Neutrophil (primary cell): ENCODE measurements at regions not wholly inside any gene's neighbourhood (a gene's known extent, or its start where the extent isn't known, plus 50 kb on each side); places are given as distances from the start of the nearest gene placed in this dataset.

ENCODE experiments used
- H3K27ac ChIP-seq: fragments of 200-600 bp; sonication (generic); 2 replicates; pipeline ENCODE4 v1.5.1; 2016; ENCODE audit warnings: mild to moderate bottlenecking, moderate library complexity
- H3K27me3 ChIP-seq: fragments of 200-600 bp; sonication (generic); 2 replicates; pipeline ENCODE4 v1.6.0; 2016; ENCODE audit warnings: mild to moderate bottlenecking
- H3K36me3 ChIP-seq: fragments of 200-600 bp; sonication (generic); 2 replicates; pipeline ENCODE4 v1.5.1; 2017
- H3K4me1 ChIP-seq, 2 experiments: fragments of 200-600 bp in 1 of 2; sonication (generic) in 1 of 2; 1 replicate in 1 of 2; 2 replicates in 1 of 2; pipeline versions ENCODE4 v1.5.1 to v1.6.1; 2013 to 2016; ENCODE audit warnings: low read depth in 1 of 2, low read length in 1 of 2, mild to moderate bottlenecking in 1 of 2, moderate library complexity in 1 of 2; ENCODE audit not compliant: control insufficient read depth in 1 of 2, insufficient read depth in 1 of 2
- H3K4me3 ChIP-seq, 2 experiments: fragments of 200-600 bp in 1 of 2; sonication (generic) in 1 of 2; 1 replicate in 1 of 2; 2 replicates in 1 of 2; pipeline ENCODE4 v1.5.1; 2013 to 2016; ENCODE audit warnings: low read depth in 1 of 2, low read length in 1 of 2, mild to moderate bottlenecking in 1 of 2, moderate library complexity in 1 of 2
- H3K9me3 ChIP-seq: fragments of 200-600 bp; sonication (generic); 2 replicates; pipeline ENCODE4 v1.5.1; 2016
- CTCF ChIP-seq: fragments of 200-600 bp; sonication (generic); IDR thresholded peaks from 2 replicates; pipeline ENCODE4 v1.5.1; 2016; ENCODE audit warnings: antibody characterized with exemption

- no peak for TF ChIP-seq CTCF
- H3K9me3 ChIP-seq, result no peaks in the 10 kb centered on the region
- no peaks in the 10 kb centered on the region for H3K36me3 ChIP-seq
- no peaks in the 10 kb centered on the region for H3K27me3 ChIP-seq
- no peaks in the 10 kb centered on the region for H3K4me1 ChIP-seq
- no peak overlapping the region for H3K27ac ChIP-seq
- no peak overlapping the region for H3K4me3 ChIP-seq
These were observed 333.2 kb downstream of the GABRB3 start for GRCh38 chr15:26439681-26440080.

- no peak for TF ChIP-seq CTCF
- no peaks in the 10 kb centered on the region for H3K9me3 ChIP-seq
- H3K4me1 ChIP-seq, result no peaks in the 10 kb centered on the region
- no peak overlapping the region for H3K27ac ChIP-seq
- H3K27me3 ChIP-seq, result no peaks in the 10 kb centered on the region
- H3K36me3 ChIP-seq, result no peaks in the 10 kb centered on the region
- H3K4me3 ChIP-seq, result no peak overlapping the region
These were observed 334.1 kb downstream of the GABRB3 start for GRCh38 chr15:26438718-26439117.

- Histone ChIP-seq H3K9me3 (no peaks in the 10 kb centered on the region), H3K27ac (no peak overlapping the region)
- no peak for TF ChIP-seq CTCF
These were observed 334.6 kb downstream of the GABRB3 start for GRCh38 chr15:26438316-26438715.

GRCh38 chr15:26433818-26434217 lies 339.0 kb downstream of the GABRB3 start:
- H3K9me3 ChIP-seq, result no peaks in the 10 kb centered on the region
- H3K36me3 ChIP-seq, result no peaks in the 10 kb centered on the region
- H3K27ac ChIP-seq, result no peak overlapping the region
- TF ChIP-seq CTCF, result no peak
- no peaks in the 10 kb centered on the region for H3K4me1 ChIP-seq
- H3K4me3 ChIP-seq, result no peak overlapping the region
- H3K27me3 ChIP-seq, result no peaks in the 10 kb centered on the region

More at GRCh38 chr15:26438316-26438715, 334.6 kb downstream of the GABRB3 start:
- no peaks in the 10 kb centered on the region for H3K27me3 ChIP-seq
- H3K4me1 ChIP-seq, result no peaks in the 10 kb centered on the region
- H3K36me3 ChIP-seq, result no peaks in the 10 kb centered on the region
- no peak overlapping the region for H3K4me3 ChIP-seq

GRCh38 chr15:26433060-26433459 lies 339.8 kb downstream of the GABRB3 start:
- Histone ChIP-seq H3K4me1 (no peaks in the 10 kb centered on the region), H3K9me3 (no peaks in the 10 kb centered on the region), H3K27ac (no peak overlapping the region), H3K27me3 (no peaks in the 10 kb centered on the region), H3K4me3 (no peak overlapping the region), H3K36me3 (no peaks in the 10 kb centered on the region)
- TF ChIP-seq CTCF, result no peak

GRCh38 chr15:26421065-26421464 lies 351.8 kb downstream of the GABRB3 start:
- Histone ChIP-seq H3K27me3 (no peaks in the 10 kb centered on the region), H3K9me3 (no peaks in the 10 kb centered on the region), H3K4me3 (no peak overlapping the region), H3K4me1 (no peaks in the 10 kb centered on the region), H3K27ac (no peak overlapping the region), H3K36me3 (no peaks in the 10 kb centered on the region)
- TF ChIP-seq CTCF, result no peak
